Nephron (organoid): ENCODE measurements at regions not wholly inside any gene's neighbourhood (a gene's known extent, or its start where the extent isn't known, plus 50 kb on each side); places are given as distances from the start of the nearest gene placed in this dataset.

Experiments
- H3K27ac Mint-ChIP-seq, 3 experiments: 2 replicates each; pipeline ENCODE4 v1.8.0; 2020; ENCODE audit warnings: mixed read lengths in 3 of 3, mild to moderate bottlenecking in 2 of 3, moderate library complexity in 1 of 3
- H3K27me3 Mint-ChIP-seq: 2 replicates; pipeline ENCODE4 v1.8.0; 2021; ENCODE audit warnings: low read depth, mild to moderate bottlenecking, moderate library complexity, mixed read lengths
- H3K36me3 Mint-ChIP-seq: 2 replicates; pipeline ENCODE4 v1.8.0; 2020; ENCODE audit warnings: low read depth, mixed read lengths
- H3K4me1 Mint-ChIP-seq: 2 replicates; pipeline ENCODE4 v1.8.0; 2020; ENCODE audit warnings: mixed read lengths
- H3K4me3 Mint-ChIP-seq, 3 experiments: 2 replicates each; pipeline ENCODE4 v1.8.0; 2020; ENCODE audit warnings: mild to moderate bottlenecking in 3 of 3, mixed read lengths in 3 of 3, moderate library complexity in 2 of 3
- H3K9me3 Mint-ChIP-seq: 2 replicates; pipeline ENCODE4 v1.8.0; 2020; ENCODE audit warnings: mixed read lengths
- CTCF ChIP-seq, 3 experiments: fragments of 200-600 bp; sonication (generic); IDR thresholded peaks; one replicate each; pipeline ENCODE4 v1.5.0; 2021; ENCODE audit warnings: antibody characterized with exemption in 3 of 3; ENCODE audit not compliant: unreplicated experiment in 3 of 3

DNA sequence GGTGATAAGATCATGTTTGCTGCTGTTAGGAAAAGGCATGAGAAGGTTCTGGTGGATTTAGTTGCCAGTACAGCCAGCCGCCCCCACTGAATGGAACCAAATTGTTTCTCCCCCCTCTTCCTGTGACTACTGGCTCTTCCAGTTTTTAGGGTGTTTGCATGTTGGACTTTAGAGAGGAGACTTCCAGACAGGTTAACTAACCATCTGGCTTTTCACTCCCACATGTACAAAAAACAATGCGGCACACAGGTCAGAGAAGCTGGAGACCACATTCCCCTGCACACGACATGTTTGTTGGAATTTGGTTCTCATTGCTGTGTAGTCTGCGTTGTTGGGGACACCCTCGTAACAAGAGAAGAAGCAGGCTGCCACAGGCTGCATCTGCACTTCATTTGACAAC lies 103.9 kb upstream of the TMEM132C start:
- Mint-ChIP-seq H3K36me3 (no peaks in the 10 kb centered on the region), H3K4me3 (no peak overlapping the region), H3K9me3 (no peaks in the 10 kb centered on the region), H3K27me3 (peaks cover 3% of the 10 kb centered on the region), H3K4me1 (no peaks in the 10 kb centered on the region), H3K27ac (no peak overlapping the region)
- TF ChIP-seq CTCF (IDR thresholded peaks at IDR 0.05; ENCODE audit: unreplicated experiment in 3 of 3) = no peak

DNA sequence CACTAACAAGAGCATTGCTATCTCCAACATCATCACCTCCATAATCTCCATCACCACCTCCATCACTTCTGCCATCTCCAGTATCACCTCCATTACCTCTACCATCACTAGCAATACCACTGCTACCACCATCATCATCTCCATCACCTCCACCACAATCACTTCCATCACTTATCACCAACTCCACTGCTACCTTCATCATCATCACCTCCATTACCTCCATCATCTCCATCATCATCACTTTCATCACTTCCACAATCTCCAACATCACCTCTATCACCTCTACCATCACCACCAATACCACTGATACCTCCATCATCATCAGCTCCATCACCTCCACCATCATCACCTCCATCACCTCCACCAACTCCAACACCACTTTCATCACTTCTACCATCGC lies 102.4 kb upstream of the TMEM132C start:
- Mint-ChIP-seq H3K4me1 (no peaks in the 10 kb centered on the region), H3K9me3 (no peaks in the 10 kb centered on the region), H3K36me3 (no peaks in the 10 kb centered on the region), H3K27ac (no peak overlapping the region), H3K27me3 (peaks cover 6% of the 10 kb centered on the region), H3K4me3 (no peak overlapping the region)
- no peak for TF ChIP-seq CTCF (IDR thresholded peaks at IDR 0.05; ENCODE audit: unreplicated experiment in 3 of 3)

DNA sequence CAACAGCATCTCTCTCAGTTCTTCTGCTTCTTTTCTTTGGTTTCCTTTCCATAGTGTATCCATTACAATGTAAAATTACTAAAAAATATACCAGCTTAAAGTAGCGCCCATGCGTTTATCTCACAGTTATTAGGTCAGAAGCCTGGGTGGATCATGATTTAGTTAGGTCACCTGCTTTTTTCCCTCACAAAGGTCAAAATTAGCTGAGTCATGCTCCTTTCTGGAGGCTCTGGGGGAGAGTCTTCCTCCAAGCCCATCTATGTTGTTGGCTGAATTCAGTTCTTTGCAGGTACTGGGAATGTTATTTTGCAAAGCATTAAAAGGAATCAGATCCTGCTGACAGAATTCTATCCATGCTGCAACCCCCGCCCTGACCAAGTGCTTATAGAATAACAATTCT lies 101.6 kb upstream of the TMEM132C start:
- no peaks in the 10 kb centered on the region for H3K36me3 Mint-ChIP-seq
- H3K27me3 Mint-ChIP-seq = peaks cover 6% of the 10 kb centered on the region
- no peaks in the 10 kb centered on the region for H3K9me3 Mint-ChIP-seq
- H3K4me1 Mint-ChIP-seq = peaks cover 5% of the 10 kb centered on the region
- H3K27ac Mint-ChIP-seq = no peak overlapping the region
- no peak overlapping the region for H3K4me3 Mint-ChIP-seq
- TF ChIP-seq CTCF (IDR thresholded peaks at IDR 0.05; ENCODE audit: unreplicated experiment in 3 of 3) = no peak

GRCh38 chr12:128168273-128168672 lies 98.7 kb upstream of the TMEM132C start:
- TF ChIP-seq CTCF (IDR thresholded peaks at IDR 0.05; ENCODE audit: unreplicated experiment in 3 of 3) = no peak
- peaks cover 5% of the 10 kb centered on the region for H3K4me1 Mint-ChIP-seq
- no peaks in the 10 kb centered on the region for H3K36me3 Mint-ChIP-seq
- peaks cover 8% of the 10 kb centered on the region for H3K27me3 Mint-ChIP-seq
- no peak overlapping the region for H3K27ac Mint-ChIP-seq
- H3K4me3 Mint-ChIP-seq = no peak overlapping the region
- no peaks in the 10 kb centered on the region for H3K9me3 Mint-ChIP-seq

DNA sequence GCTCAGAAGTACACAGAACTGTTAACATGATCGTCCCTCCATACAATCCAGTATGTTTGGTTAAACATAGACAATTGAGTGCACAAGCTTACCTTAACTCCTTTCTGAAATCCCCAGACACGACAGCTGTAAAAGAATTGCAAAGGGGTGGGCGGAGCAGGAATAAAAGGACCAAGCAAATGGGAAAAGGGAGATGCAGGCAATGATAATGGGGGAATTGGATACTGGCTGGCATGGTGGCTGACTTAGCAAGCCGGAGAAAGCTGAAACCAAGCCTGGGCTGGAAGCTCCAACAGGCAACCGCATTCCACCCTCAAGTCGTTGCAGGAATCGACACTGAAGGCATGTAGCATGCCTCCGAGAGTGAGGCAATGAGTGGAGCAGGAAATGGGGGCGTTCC lies 96.8 kb upstream of the TMEM132C start:
- H3K9me3 Mint-ChIP-seq = no peaks in the 10 kb centered on the region
- no peaks in the 10 kb centered on the region for H3K36me3 Mint-ChIP-seq
- TF ChIP-seq CTCF (IDR thresholded peaks at IDR 0.05; ENCODE audit: unreplicated experiment in 3 of 3) = no peak
- peaks cover 13% of the 10 kb centered on the region for H3K27me3 Mint-ChIP-seq
- H3K27ac Mint-ChIP-seq = no peak overlapping the region
- H3K4me3 Mint-ChIP-seq = no peak overlapping the region
- H3K4me1 Mint-ChIP-seq = peaks cover 5% of the 10 kb centered on the region

DNA sequence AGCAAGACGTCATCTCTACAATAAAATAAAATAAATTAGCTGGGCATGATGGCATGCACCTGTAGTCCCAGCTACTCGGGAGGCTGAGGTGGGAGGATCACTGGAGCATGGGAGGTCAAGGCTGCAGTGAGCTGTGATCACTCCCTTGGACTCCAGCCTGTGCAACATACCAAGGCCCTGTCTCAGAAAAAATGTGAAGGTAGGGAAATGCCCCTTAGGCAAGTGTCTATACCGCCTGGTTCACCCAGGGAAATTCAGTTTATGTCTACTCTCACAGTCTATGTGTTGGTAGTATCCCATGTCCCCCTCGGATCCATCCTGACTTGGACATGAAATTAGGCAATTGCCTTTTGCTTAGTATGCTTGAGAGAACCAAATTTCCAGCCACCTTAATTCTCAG lies 88.4 kb upstream of the TMEM132C start:
- no peak overlapping the region for H3K4me3 Mint-ChIP-seq
- peaks cover 17% of the 10 kb centered on the region for H3K27me3 Mint-ChIP-seq
- H3K9me3 Mint-ChIP-seq = no peaks in the 10 kb centered on the region
- no peak for TF ChIP-seq CTCF (IDR thresholded peaks at IDR 0.05; ENCODE audit: unreplicated experiment in 3 of 3)
- H3K27ac Mint-ChIP-seq = no peak overlapping the region
- no peaks in the 10 kb centered on the region for H3K4me1 Mint-ChIP-seq
- H3K36me3 Mint-ChIP-seq = no peaks in the 10 kb centered on the region
